Right lobe of liver (tissue), 4 donors: ENCODE measurements at regions not wholly inside any gene's neighbourhood (a gene's known extent, or its start where the extent isn't known, plus 50 kb on each side); places are given as distances from the start of the nearest gene placed in this dataset.

Experiments used
- CTCF ChIP-seq, 4 donors: fragments of 200-600 bp in 3 of 4; fragments of 450-650 bp in 1 of 4; IDR thresholded peaks; one replicate each; pipeline versions ENCODE4 v1.5.1 to v1.8.0; 2016 to 2022; ENCODE audit warnings: antibody characterized with exemption in 4 of 4, mild to moderate bottlenecking in 2 of 4
- POLR2A ChIP-seq: fragments of 450-650 bp; IDR thresholded peaks from one replicate; pipeline ENCODE4 v1.6.1; 2017; ENCODE audit warnings: antibody characterized with exemption, mild to moderate bottlenecking
- donor health status: DM: no; HTN: no; CAD: no.
- donor health status: DM: no; HTN: no; CAD: no.
- donor health status: DM: no; HTN: yes; CAD: no.

DNA sequence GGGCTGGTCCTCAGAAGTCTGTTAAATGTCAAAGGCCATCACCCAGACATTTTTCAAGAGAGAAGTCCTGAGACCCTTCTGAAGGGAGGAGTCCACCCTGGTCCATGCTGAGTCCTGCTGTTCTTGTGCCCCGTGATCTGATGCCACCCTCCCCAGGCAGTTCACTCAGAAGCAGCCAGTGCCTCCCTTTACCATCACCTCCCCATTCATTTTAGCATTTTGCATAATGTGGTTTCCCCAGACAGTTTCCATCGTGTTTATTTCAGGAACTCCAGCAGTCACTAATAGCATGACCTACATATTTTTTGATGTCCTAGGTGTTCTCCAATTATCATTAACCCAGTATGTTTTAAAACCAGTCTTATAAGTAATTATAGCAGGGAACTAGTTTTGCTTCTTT is 353.0 kb upstream of the CDH5 start:
- TF ChIP-seq CTCF (IDR thresholded peaks at IDR 0.05) = no peak
- no peak for TF ChIP-seq POLR2A
